ENCODE measurements at regions not wholly inside any gene's neighbourhood (a gene's known extent, or its start where the extent isn't known, plus 50 kb on each side); places are given as distances from the start of the nearest gene placed in this dataset.

DNA sequence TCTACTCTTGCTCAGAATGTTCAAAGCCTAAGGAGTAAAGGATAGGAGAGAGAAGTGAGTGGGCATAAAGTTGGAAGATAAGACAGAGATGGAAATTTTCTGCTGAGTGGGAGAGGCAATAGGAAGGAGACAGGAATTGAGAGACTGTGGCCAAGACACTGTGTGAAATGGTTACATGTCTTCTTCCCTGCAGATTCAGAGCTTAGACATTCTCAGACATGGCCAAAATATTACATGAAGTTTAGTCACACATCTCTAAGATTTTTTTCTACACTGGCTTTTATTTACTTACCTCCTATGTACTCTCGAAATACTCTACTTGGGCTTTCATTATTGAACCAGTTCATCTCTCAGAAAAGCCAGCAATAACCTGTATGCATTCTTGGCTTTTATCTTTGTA, 363.0 kb upstream of the FANCL start:
- TF ChIP-seq, protein P1, sequence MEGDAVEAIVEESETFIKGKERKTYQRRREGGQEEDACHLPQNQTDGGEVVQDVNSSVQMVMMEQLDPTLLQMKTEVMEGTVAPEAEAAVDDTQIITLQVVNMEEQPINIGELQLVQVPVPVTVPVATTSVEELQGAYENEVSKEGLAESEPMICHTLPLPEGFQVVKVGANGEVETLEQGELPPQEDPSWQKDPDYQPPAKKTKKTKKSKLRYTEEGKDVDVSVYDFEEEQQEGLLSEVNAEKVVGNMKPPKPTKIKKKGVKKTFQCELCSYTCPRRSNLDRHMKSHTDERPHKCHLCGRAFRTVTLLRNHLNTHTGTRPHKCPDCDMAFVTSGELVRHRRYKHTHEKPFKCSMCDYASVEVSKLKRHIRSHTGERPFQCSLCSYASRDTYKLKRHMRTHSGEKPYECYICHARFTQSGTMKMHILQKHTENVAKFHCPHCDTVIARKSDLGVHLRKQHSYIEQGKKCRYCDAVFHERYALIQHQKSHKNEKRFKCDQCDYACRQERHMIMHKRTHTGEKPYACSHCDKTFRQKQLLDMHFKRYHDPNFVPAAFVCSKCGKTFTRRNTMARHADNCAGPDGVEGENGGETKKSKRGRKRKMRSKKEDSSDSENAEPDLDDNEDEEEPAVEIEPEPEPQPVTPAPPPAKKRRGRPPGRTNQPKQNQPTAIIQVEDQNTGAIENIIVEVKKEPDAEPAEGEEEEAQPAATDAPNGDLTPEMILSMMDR (IDR thresholded peaks at IDR 0.05) = no peak
- TF ChIP-seq HDAC2 (IDR thresholded peaks at IDR 0.05) (no peak), POLR2A (IDR thresholded peaks at IDR 0.05; ENCODE audit: low read length) (no peak), EHF (CRISPR knock-in tag; IDR thresholded peaks at IDR 0.05) (no peak), JUNB (IDR thresholded peaks at IDR 0.05) (no peak), MYC (IDR thresholded peaks at IDR 0.05; ENCODE audit: borderline replicate concordance, low read length) (no peak), CHD4 (IDR thresholded peaks at IDR 0.05; ENCODE audit: borderline replicate concordance) (no peak), CHD2 (IDR thresholded peaks at IDR 0.05; ENCODE audit: low read length, partially characterized antibody) (no peak), CEBPB (IDR thresholded peaks at IDR 0.05) (no peak)
- TF ChIP-seq, protein P2, sequence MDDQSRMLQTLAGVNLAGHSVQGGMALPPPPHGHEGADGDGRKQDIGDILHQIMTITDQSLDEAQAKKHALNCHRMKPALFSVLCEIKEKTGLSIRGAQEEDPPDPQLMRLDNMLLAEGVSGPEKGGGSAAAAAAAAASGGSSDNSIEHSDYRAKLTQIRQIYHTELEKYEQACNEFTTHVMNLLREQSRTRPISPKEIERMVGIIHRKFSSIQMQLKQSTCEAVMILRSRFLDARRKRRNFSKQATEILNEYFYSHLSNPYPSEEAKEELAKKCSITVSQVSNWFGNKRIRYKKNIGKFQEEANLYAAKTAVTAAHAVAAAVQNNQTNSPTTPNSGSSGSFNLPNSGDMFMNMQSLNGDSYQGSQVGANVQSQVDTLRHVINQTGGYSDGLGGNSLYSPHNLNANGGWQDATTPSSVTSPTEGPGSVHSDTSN (IDR thresholded peaks at IDR 0.05) = no peak
- TF ChIP-seq, protein P3, sequence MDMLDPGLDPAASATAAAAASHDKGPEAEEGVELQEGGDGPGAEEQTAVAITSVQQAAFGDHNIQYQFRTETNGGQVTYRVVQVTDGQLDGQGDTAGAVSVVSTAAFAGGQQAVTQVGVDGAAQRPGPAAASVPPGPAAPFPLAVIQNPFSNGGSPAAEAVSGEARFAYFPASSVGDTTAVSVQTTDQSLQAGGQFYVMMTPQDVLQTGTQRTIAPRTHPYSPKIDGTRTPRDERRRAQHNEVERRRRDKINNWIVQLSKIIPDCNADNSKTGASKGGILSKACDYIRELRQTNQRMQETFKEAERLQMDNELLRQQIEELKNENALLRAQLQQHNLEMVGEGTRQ (IDR thresholded peaks at IDR 0.05) = no peak
- TF ChIP-seq, protein P4, sequence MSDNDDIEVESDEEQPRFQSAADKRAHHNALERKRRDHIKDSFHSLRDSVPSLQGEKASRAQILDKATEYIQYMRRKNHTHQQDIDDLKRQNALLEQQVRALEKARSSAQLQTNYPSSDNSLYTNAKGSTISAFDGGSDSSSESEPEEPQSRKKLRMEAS (IDR thresholded peaks at IDR 0.05) = no peak
- TF ChIP-seq, protein P5, sequence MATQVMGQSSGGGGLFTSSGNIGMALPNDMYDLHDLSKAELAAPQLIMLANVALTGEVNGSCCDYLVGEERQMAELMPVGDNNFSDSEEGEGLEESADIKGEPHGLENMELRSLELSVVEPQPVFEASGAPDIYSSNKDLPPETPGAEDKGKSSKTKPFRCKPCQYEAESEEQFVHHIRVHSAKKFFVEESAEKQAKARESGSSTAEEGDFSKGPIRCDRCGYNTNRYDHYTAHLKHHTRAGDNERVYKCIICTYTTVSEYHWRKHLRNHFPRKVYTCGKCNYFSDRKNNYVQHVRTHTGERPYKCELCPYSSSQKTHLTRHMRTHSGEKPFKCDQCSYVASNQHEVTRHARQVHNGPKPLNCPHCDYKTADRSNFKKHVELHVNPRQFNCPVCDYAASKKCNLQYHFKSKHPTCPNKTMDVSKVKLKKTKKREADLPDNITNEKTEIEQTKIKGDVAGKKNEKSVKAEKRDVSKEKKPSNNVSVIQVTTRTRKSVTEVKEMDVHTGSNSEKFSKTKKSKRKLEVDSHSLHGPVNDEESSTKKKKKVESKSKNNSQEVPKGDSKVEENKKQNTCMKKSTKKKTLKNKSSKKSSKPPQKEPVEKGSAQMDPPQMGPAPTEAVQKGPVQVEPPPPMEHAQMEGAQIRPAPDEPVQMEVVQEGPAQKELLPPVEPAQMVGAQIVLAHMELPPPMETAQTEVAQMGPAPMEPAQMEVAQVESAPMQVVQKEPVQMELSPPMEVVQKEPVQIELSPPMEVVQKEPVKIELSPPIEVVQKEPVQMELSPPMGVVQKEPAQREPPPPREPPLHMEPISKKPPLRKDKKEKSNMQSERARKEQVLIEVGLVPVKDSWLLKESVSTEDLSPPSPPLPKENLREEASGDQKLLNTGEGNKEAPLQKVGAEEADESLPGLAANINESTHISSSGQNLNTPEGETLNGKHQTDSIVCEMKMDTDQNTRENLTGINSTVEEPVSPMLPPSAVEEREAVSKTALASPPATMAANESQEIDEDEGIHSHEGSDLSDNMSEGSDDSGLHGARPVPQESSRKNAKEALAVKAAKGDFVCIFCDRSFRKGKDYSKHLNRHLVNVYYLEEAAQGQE (IDR thresholded peaks at IDR 0.05) = no peak

All from A549 (cell line).